ENCODE measurements at regions not wholly inside any gene's neighbourhood (a gene's known extent, or its start where the extent isn't known, plus 50 kb on each side); places are given as distances from the start of the nearest gene placed in this dataset.

DNA sequence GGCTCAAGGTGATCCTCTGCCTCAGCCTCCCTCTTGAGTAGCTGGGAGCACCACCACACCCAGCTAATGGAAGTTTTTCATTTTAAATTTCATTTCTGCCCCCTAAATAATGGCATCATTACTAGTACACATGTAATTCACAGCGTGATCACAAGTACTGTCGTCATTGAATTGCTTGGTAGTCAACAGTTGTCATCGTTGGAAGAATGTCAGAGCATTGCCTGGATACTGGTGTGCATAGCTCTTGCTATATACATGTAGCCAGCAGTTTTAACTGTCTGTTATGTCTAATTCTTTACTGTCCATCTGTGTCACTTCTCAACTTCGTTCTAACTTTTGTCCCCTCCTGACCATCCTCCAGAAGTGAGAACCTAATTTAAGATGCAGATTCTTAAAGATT lies 62.1 kb downstream of the CRPPA start:
- Histone ChIP-seq H3K27me3 (ENCODE audit: control insufficient read depth, insufficient read depth, low read length) (no peaks in the 10 kb centered on the region), H3K36me3 (ENCODE audit: control insufficient read depth, insufficient read depth, low read length) (no peaks in the 10 kb centered on the region), H3K4me3 (ENCODE audit: low read depth, low read length) (no peak overlapping the region)
- TF ChIP-seq, protein P1, sequence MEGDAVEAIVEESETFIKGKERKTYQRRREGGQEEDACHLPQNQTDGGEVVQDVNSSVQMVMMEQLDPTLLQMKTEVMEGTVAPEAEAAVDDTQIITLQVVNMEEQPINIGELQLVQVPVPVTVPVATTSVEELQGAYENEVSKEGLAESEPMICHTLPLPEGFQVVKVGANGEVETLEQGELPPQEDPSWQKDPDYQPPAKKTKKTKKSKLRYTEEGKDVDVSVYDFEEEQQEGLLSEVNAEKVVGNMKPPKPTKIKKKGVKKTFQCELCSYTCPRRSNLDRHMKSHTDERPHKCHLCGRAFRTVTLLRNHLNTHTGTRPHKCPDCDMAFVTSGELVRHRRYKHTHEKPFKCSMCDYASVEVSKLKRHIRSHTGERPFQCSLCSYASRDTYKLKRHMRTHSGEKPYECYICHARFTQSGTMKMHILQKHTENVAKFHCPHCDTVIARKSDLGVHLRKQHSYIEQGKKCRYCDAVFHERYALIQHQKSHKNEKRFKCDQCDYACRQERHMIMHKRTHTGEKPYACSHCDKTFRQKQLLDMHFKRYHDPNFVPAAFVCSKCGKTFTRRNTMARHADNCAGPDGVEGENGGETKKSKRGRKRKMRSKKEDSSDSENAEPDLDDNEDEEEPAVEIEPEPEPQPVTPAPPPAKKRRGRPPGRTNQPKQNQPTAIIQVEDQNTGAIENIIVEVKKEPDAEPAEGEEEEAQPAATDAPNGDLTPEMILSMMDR (IDR thresholded peaks at IDR 0.05; ENCODE audit: insufficient read depth, low read depth, low read length): no peak
- ChIA-PET POLR2A (no interaction called here), CTCF (no interaction called here)
- no peak for DNase-seq (ENCODE audit: low read depth)

DNA sequence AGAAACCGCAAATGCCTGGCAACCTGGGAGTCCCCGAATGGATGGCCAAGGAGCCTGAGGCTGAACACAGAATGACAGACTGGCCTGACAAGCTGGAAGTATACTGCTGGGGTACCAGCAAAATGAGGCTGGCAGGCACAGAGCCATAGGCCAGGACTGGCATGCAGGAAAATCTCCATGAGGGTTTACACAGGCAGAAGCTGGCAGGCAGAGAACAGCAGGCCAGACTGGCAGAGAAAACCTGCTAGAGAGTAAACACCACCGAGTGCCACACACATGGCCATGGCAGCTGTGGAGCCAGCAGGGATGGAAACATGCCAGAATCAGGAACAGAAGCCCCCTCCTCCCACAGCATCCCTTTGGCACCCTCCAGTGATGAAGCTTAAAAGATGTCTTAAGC lies 63.4 kb downstream of the CRPPA start:
- Histone ChIP-seq H3K4me3 (ENCODE audit: low read depth, low read length) (no peak overlapping the region), H3K36me3 (ENCODE audit: control insufficient read depth, insufficient read depth, low read length) (no peaks in the 10 kb centered on the region), H3K27me3 (ENCODE audit: control insufficient read depth, insufficient read depth, low read length) (no peaks in the 10 kb centered on the region)
- ChIA-PET POLR2A (no interaction called here), CTCF (interaction anchor here (0.6 to 0.8 kb wide), 2 partner anchors 265 to 786 kb away, joined by 3 read pairs; no protein-coding TSS in a partner anchor)
- no peak for DNase-seq (ENCODE audit: low read depth)
- TF ChIP-seq, protein P1 (IDR thresholded peaks at IDR 0.05; ENCODE audit: insufficient read depth, low read depth, low read length): no peak

DNA sequence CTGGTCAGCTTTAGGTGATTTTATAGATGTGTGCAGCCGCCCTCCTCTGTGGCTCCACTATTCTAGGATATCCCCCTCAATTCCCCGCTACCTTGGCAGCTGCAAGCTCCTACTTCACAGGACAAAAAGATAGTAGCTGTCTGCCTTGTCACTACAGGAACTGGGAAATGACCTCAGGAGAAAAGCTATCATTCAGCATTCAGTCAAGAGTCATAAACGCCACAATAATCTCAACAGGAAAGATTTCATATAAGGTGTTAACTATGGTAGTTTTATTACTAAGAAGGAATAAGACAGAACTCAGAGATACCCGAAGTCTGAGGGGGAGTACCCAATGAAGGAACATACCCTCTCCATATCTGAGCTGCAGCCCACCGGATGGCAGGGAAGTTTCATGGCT lies 63.9 kb downstream of the CRPPA start:
- Histone ChIP-seq H3K4me3 (ENCODE audit: low read depth, low read length) (no peak overlapping the region), H3K36me3 (ENCODE audit: control insufficient read depth, insufficient read depth, low read length) (no peaks in the 10 kb centered on the region), H3K27me3 (ENCODE audit: control insufficient read depth, insufficient read depth, low read length) (no peaks in the 10 kb centered on the region)
- no peak for DNase-seq (ENCODE audit: low read depth)
- TF ChIP-seq, protein P1 (IDR thresholded peaks at IDR 0.05; ENCODE audit: insufficient read depth, low read depth, low read length): no peak
- CTCF ChIA-PET: interaction anchor here (0.8 kb wide), 1 partner anchor 265 kb away, joined by 3 read pairs; no protein-coding TSS in a partner anchor
- POLR2A ChIA-PET: no interaction called here

DNA sequence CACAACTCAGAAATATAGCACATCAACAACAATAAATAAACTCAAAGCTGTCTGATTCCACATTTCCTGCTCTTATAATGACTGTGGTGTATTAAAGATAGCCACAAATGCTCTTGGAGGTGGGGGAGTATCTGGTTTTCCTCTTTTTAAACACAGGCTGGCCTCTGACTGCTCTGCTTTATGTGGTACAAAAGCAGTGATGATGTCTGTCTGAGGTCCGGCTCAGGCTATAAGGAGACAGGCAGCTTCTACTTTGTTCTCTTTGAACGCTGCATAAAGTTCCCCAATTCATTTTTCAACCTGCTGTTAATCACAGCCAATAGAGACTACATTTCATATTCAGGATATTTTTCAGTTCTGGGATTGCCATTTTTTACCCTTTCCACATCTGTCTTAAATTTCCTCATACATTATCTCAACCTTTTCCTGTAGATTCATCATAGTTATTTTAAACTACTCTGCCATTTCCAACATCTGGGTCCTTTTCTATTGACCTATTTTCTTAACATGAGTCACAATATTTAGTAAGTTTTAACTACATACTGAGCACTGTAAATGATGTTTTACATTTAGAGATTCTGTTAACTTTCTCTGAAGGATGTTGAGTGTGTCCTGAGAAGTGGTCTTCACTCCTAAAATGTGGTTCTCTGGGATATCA lies 64.9 kb downstream of the CRPPA start:
- ChIA-PET POLR2A (no interaction called here), CTCF (interaction anchor here (1.6 kb wide), 1 partner anchor 11 kb away, joined by 4 read pairs; no protein-coding TSS in a partner anchor)
- Histone ChIP-seq H3K36me3 (ENCODE audit: control insufficient read depth, insufficient read depth, low read length) (no peaks in the 10 kb centered on the region), H3K27me3 (ENCODE audit: control insufficient read depth, insufficient read depth, low read length) (no peaks in the 10 kb centered on the region), H3K4me3 (ENCODE audit: low read depth, low read length) (no peak overlapping the region)
- TF ChIP-seq, protein P1 (IDR thresholded peaks at IDR 0.05; ENCODE audit: insufficient read depth, low read depth, low read length): no peak
- peak; percentile 15 for DNase-seq (ENCODE audit: low read depth)

DNA sequence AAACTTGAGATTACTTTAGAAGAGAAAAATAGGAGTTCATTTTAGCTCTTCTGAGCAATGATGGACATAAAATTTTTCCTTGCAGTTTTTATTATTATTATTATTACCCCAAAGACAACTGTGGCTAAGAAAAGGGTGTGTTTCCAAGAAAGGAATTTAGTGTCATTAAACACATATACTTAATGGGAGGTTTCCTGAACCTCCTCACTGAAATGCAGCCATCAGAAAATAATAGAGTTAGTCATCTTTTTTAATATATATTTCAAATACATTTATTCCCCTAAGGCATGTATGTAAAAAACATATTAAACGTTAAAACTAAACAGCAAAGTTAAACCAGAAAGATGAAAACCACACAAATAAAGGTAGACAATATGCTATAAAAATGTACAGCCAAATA lies 66.8 kb downstream of the CRPPA start:
- ChIA-PET CTCF (interaction anchor here (0.7 to 0.9 kb wide), 2 partner anchors 11 to 128 kb away, joined by 3 read pairs; no protein-coding TSS in a partner anchor), POLR2A (no interaction called here)
- no peaks in the 10 kb centered on the region for H3K36me3 ChIP-seq (ENCODE audit: control insufficient read depth, insufficient read depth, low read length)
- no peaks in the 10 kb centered on the region for H3K27me3 ChIP-seq (ENCODE audit: control insufficient read depth, insufficient read depth, low read length)
- TF ChIP-seq, protein P1 (IDR thresholded peaks at IDR 0.05; ENCODE audit: insufficient read depth, low read depth, low read length): no peak
- H3K4me3 ChIP-seq (ENCODE audit: low read depth, low read length): no peak overlapping the region
- no peak for DNase-seq (ENCODE audit: low read depth)
